ENCODE measurements at regions not wholly inside any gene's neighbourhood (a gene's known extent, or its start where the extent isn't known, plus 50 kb on each side); places are given as distances from the start of the nearest gene placed in this dataset.

GRCh38 chr2:134144651-134145050 is 109.2 kb upstream of the MGAT5 start:
- Histone ChIP-seq H3K27ac (ENCODE audit: low read depth) (no peak overlapping the region), H4K20me1 (replicated peaks; ENCODE audit: insufficient read depth) (peaks cover 5% of the 10 kb centered on the region; the same call in 1 of the 2 replicates), H2AFZ (no peak overlapping the region), H3K27me3 (ENCODE audit: insufficient read depth) (no peaks in the 10 kb centered on the region), H3F3A (replicated peaks; ENCODE audit: low read depth) (no peaks in the 10 kb centered on the region), H3K79me2 (replicated peaks; ENCODE audit: insufficient read depth) (peaks cover 80% of the 10 kb centered on the region), H3K4me2 (no peak overlapping the region), H3K9me2 (ENCODE audit: insufficient read depth) (no peaks in the 10 kb centered on the region), H3K4me3 (no peak overlapping the region), H3K4me1 (ENCODE audit: insufficient read depth) (peaks cover 38% of the 10 kb centered on the region), H3K36me3 (ENCODE audit: insufficient read depth) (no peaks in the 10 kb centered on the region)
- H3K4me3 Mint-ChIP-seq: no peak overlapping the region
- H3K27me3 Mint-ChIP-seq (ENCODE audit: insufficient read depth, low read depth, poor library complexity): peaks cover 16% of the 10 kb centered on the region
- H3K27ac Mint-ChIP-seq: no peak overlapping the region
- peaks cover 74% of the 10 kb centered on the region for H3K4me1 Mint-ChIP-seq
- H3K36me3 Mint-ChIP-seq (ENCODE audit: low read depth): no peaks in the 10 kb centered on the region; the same call in 1 of the 3 replicates
- no peak for ATAC-seq
- no peaks in the 10 kb centered on the region; the same call in 2 of the 3 replicates for H3K9me3 Mint-ChIP-seq
- no peak for DNase-seq (ENCODE audit: low spot score)
- no peak for TF ChIP-seq CTCF (conservative IDR thresholded peaks at IDR 0.05; ENCODE audit: low read depth in 2 of 2)
- TF ChIP-seq CREB1 (CRISPR knock-in tag; IDR thresholded peaks at IDR 0.05; ENCODE audit: low read depth): no peak
- no peak for TF ChIP-seq STAT1 (IDR thresholded peaks at IDR 0.05; ENCODE audit: unreplicated experiment)
- TF ChIP-seq ZNF331 (CRISPR knock-in tag; IDR thresholded peaks at IDR 0.05; ENCODE audit: low read depth): no peak
- no peak for TF ChIP-seq ZNF462 (CRISPR knock-in tag; IDR thresholded peaks at IDR 0.05)
- TF ChIP-seq EZH2 (IDR thresholded peaks at IDR 0.05; ENCODE audit: low read depth, unreplicated experiment): no peak
- TF ChIP-seq EZH2phosphoT487 (IDR thresholded peaks at IDR 0.05; ENCODE audit: unreplicated experiment): no peak
- TF ChIP-seq REST (IDR thresholded peaks at IDR 0.05; ENCODE audit: unreplicated experiment): no peak
- TF ChIP-seq NANOG (IDR thresholded peaks at IDR 0.05; ENCODE audit: borderline replicate concordance): no peak
- no peak for TF ChIP-seq ZNF114 (CRISPR knock-in tag; IDR thresholded peaks at IDR 0.05)
- no peak for TF ChIP-seq POLR2AphosphoS5 (IDR thresholded peaks at IDR 0.05; ENCODE audit: low read depth)
- no peak for TF ChIP-seq ETS1 (IDR thresholded peaks at IDR 0.05)
- no peak for TF ChIP-seq JUNB (IDR thresholded peaks at IDR 0.05; ENCODE audit: unreplicated experiment)

Measured in GM23338 (cell line).